ENCODE measurements at regions not wholly inside any gene's neighbourhood (a gene's known extent, or its start where the extent isn't known, plus 50 kb on each side); places are given as distances from the start of the nearest gene placed in this dataset.

GRCh38 chr14:87522575-87522974 is 470.4 kb downstream of the GALC start:
- Mint-ChIP-seq H3K9me3 (peaks cover 18% of the 10 kb centered on the region), H3K27ac (no peak overlapping the region), H3K4me1 (ENCODE audit: low read depth) (no peaks in the 10 kb centered on the region), H3K36me3 (ENCODE audit: low read depth) (peaks cover 5% of the 10 kb centered on the region; the same call in 1 of the 2 replicates), H3K27me3 (ENCODE audit: insufficient read depth) (no peaks in the 10 kb centered on the region), H3K4me3 (no peak overlapping the region)
- TF ChIP-seq CTCF (IDR thresholded peaks at IDR 0.05), result no peak
- no peak for DNase-seq

GRCh38 chr14:87508333-87508732 is 484.6 kb downstream of the GALC start:
- DNase-seq, result no peak
- Mint-ChIP-seq H3K4me1 (ENCODE audit: low read depth) (no peaks in the 10 kb centered on the region), H3K9me3 (peaks cover 47% of the 10 kb centered on the region), H3K27me3 (ENCODE audit: insufficient read depth) (no peaks in the 10 kb centered on the region; the same call in 1 of the 2 replicates), H3K36me3 (ENCODE audit: low read depth) (no peaks in the 10 kb centered on the region), H3K27ac (no peak overlapping the region), H3K4me3 (no peak overlapping the region)
- TF ChIP-seq CTCF (IDR thresholded peaks at IDR 0.05), result no peak

GRCh38 chr14:87503711-87504110 is 489.3 kb downstream of the GALC start:
- no peak for DNase-seq
- no peaks in the 10 kb centered on the region for H3K4me1 Mint-ChIP-seq (ENCODE audit: low read depth)
- peaks cover 42% of the 10 kb centered on the region for H3K9me3 Mint-ChIP-seq
- no peak overlapping the region for H3K27ac Mint-ChIP-seq
- H3K36me3 Mint-ChIP-seq (ENCODE audit: low read depth), result peaks cover 4% of the 10 kb centered on the region; the same call in 1 of the 2 replicates
- no peaks in the 10 kb centered on the region; the same call in 1 of the 2 replicates for H3K27me3 Mint-ChIP-seq (ENCODE audit: insufficient read depth)
- no peak for TF ChIP-seq CTCF (IDR thresholded peaks at IDR 0.05)
- no peak overlapping the region for H3K4me3 Mint-ChIP-seq

GRCh38 chr14:87497301-87497700 is 495.7 kb downstream of the GALC start:
- H3K36me3 Mint-ChIP-seq (ENCODE audit: low read depth), result peaks cover 5% of the 10 kb centered on the region; the same call in 1 of the 2 replicates
- H3K4me3 Mint-ChIP-seq, result no peak overlapping the region
- H3K4me1 Mint-ChIP-seq (ENCODE audit: low read depth), result no peaks in the 10 kb centered on the region

GRCh38 chr14:87494010-87494409 is 499.0 kb downstream of the GALC start:
- no peak for TF ChIP-seq CTCF (IDR thresholded peaks at IDR 0.05)
- Mint-ChIP-seq H3K4me1 (ENCODE audit: low read depth) (no peaks in the 10 kb centered on the region), H3K27ac (no peak overlapping the region), H3K27me3 (ENCODE audit: insufficient read depth) (no peaks in the 10 kb centered on the region; the same call in 1 of the 2 replicates), H3K9me3 (peaks cover 32% of the 10 kb centered on the region), H3K4me3 (no peak overlapping the region), H3K36me3 (ENCODE audit: low read depth) (peaks cover 4% of the 10 kb centered on the region)
- no peak for DNase-seq

More at GRCh38 chr14:87497301-87497700, 495.7 kb downstream of the GALC start:
- H3K27ac Mint-ChIP-seq, result no peak overlapping the region
- peaks cover 26% of the 10 kb centered on the region for H3K9me3 Mint-ChIP-seq
- TF ChIP-seq CTCF (IDR thresholded peaks at IDR 0.05), result no peak
- DNase-seq, result no peak
- no peaks in the 10 kb centered on the region; the same call in 1 of the 2 replicates for H3K27me3 Mint-ChIP-seq (ENCODE audit: insufficient read depth)

GRCh38 chr14:87492561-87492960 is 500.4 kb downstream of the GALC start:
- no peak for TF ChIP-seq CTCF (IDR thresholded peaks at IDR 0.05)
- Mint-ChIP-seq H3K36me3 (ENCODE audit: low read depth) (no peaks in the 10 kb centered on the region; the same call in 1 of the 2 replicates), H3K9me3 (peaks cover 35% of the 10 kb centered on the region), H3K4me3 (no peak overlapping the region), H3K4me1 (ENCODE audit: low read depth) (no peaks in the 10 kb centered on the region), H3K27ac (no peak overlapping the region), H3K27me3 (ENCODE audit: insufficient read depth) (no peaks in the 10 kb centered on the region; the same call in 1 of the 2 replicates)
- DNase-seq, result no peak
